AG09319 (cell line): ENCODE measurements at regions not wholly inside any gene's neighbourhood (a gene's known extent, or its start where the extent isn't known, plus 50 kb on each side); places are given as distances from the start of the nearest gene placed in this dataset.

Source experiments
- DNase-seq: peaks from one replicate; pipeline ENCODE4 v3.0.0-alpha.2; 2010; ENCODE audit warnings: low read depth; ENCODE audit errors: extremely low read depth
- TF ChIP-seq, protein P1 (sequence below): IDR thresholded peaks from 2 replicates; pipeline ENCODE4 v1.5.1; 2011; ENCODE audit warnings: low read depth, mild to moderate bottlenecking, inconsistent platforms, low read length, moderate library complexity

DNA sequence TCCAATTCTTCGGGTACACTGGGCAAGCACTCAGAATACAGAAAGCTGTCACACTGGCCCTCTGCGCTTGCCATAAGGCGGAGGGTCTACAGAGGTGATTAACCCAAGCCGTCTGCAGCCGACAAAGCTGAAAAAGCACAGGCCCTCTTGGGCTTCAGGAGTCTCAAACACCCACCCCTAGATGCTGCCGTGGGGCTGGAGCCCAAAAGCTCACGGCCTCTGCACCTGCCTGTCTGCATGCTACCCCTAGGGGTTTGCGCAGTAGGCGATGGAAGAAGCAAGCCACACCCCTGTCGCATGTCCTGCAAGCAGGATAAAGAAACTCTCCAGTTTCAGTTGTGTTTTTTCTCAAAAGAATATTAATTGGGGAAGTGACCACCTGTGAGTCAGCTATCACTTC is 118.8 kb upstream of the PLEKHA5 start:
- TF ChIP-seq, protein P1, sequence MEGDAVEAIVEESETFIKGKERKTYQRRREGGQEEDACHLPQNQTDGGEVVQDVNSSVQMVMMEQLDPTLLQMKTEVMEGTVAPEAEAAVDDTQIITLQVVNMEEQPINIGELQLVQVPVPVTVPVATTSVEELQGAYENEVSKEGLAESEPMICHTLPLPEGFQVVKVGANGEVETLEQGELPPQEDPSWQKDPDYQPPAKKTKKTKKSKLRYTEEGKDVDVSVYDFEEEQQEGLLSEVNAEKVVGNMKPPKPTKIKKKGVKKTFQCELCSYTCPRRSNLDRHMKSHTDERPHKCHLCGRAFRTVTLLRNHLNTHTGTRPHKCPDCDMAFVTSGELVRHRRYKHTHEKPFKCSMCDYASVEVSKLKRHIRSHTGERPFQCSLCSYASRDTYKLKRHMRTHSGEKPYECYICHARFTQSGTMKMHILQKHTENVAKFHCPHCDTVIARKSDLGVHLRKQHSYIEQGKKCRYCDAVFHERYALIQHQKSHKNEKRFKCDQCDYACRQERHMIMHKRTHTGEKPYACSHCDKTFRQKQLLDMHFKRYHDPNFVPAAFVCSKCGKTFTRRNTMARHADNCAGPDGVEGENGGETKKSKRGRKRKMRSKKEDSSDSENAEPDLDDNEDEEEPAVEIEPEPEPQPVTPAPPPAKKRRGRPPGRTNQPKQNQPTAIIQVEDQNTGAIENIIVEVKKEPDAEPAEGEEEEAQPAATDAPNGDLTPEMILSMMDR = no peak
- no peak for DNase-seq

DNA sequence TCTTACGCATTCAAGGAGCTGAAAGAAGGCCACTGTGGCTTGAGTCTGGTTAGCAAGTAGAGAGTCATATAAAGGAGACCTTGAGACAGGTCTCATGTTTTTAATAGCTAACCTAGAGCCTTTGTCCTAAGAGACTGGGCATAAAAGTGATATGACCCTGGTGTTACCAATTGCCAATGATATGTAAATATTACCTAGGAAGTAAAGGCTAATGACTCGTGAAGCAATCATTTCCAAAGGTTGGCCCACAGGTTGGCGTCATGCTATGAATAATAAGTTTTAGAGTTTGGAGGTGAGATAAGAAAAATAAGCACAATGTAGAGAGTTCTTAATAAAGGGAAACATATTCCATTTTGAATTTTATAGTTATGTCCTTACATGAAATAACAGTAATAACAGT is 116.6 kb upstream of the PLEKHA5 start:
- DNase-seq = no peak
- TF ChIP-seq, protein P1 = no peak

DNA sequence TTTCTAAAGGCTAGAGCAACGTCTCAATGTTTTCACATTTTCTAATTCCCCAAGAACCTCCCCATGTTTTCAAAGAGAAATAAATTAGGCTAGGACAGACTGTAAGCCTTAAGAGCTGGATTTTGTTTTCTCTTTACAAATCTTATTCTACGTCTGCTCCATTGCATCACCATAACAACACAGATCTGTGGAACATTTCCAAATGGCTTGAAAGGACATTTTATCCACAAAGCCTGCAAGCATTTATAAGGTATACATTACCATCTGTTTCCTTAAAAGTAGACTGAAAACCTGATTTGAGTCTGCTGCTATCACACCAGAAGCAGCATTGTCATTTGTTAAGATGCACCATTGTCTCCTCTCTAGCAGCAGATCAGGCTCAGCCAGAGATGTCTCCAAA is 115.3 kb upstream of the PLEKHA5 start:
- TF ChIP-seq, protein P1 = no peak

DNA sequence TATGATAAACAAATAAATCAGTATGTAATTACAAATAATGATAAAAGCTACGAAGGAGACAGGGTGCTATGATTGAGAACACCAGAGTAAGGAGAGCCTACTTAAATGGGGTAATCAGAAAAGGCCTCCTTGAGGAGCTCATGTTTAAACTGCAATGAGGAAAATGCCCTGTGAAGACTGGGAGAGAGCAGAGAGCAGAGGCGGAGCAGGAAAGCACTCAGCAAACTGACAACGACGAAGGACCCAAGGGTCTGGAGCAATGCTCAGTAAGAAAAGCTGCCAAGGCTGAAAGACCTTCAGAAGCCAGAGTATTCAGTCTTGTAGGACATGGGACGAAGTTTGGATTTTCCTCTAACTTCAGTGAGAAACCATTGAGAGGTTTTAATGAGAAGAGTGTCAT is 114.2 kb upstream of the PLEKHA5 start:
- no peak for DNase-seq
- TF ChIP-seq, protein P1 = no peak

More for the DNA sequence above, 115.3 kb upstream of the PLEKHA5 start:
- no peak for DNase-seq

DNA sequence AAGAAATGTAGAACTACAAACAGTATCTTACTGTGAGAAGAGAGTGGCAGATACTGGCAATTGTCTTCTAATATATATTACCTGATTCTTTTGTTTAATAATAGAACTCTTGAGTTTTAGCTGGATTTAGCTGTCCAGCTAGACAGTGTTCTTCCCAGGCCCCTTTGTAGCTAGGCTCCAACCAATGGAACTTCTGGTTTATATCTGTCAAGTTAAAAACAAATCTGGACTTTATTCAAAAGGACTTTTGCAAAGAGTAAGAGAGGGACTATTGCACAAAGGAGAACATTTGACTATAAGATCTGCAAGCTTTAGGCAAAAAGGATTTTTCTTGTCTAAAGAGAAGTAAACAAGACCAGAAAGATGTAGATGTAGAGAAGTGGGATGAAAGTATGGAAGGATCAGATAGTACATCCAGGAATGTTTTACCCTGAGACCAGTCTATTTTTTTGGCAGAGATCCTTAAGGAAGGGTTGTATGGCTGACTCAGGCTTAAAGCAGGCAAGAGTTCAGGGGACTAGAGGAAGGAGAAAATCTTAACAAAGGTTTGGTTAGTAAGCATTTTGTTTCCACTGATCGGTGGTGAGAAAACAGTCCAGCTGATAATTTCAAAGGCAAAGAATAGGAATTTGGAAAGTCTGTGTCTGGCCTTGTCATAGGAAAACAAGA is 111.1 kb upstream of the PLEKHA5 start:
- peak; percentile 10 for DNase-seq
- TF ChIP-seq, protein P1 = no peak

DNA sequence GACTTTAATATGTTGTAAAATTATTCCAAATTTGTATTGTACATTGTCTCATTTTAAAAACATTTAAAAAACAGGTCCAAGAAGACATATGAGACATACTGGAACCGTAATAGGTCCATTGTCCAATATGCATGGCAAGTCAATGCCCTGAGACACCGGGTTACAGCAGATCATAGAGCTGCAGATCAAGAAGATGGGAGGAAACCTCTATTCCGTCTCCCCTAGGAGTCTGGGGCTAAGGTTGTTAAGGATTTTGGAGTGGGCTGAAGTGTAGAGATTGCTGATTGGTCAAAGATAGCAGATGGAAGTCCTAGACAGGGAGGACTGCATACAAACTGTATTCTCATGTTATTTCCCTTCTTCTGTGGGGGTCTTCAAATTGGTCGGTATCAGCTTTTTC is 108.3 kb upstream of the PLEKHA5 start:
- DNase-seq = no peak
- TF ChIP-seq, protein P1 = no peak

DNA sequence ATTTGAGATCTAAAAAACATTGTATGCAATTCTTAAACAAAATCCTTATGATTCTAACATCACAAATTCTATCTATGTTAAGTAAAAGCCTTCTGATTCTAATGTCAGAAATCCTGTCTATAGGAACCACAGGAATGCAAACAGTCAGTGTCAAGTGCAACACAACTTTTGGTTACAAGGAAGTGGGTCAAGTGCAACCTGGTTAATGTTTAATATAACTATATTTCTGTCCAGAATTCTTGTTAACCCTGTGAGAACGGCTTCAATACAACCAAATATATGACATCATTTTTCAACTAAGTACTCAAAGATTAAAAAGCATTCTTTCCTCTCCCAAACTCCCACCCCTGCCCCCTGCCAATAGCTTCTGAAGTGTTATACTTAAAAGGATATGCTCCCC is 107.9 kb upstream of the PLEKHA5 start:
- DNase-seq = no peak
- TF ChIP-seq, protein P1 = no peak
